Smooth muscle cell (in vitro differentiated cells): ENCODE measurements at regions not wholly inside any gene's neighbourhood (a gene's known extent, or its start where the extent isn't known, plus 50 kb on each side); places are given as distances from the start of the nearest gene placed in this dataset.
"Not testable (repeated sequence)": the region's sequence is repeated elsewhere in the genome, so short reads cannot be mapped to it uniquely, and the experiment has no call there.

Experiments used
- DNase-seq: peaks from one replicate; lab custom pipeline; 2025; ENCODE audit not compliant: unreplicated experiment; lab: John Stamatoyannopoulos, UW
- H2AFZ ChIP-seq: fragments of 200-600 bp; sonication (generic); 2 replicates; pipeline ENCODE4 v1.6.0; 2016; ENCODE audit warnings: antibody characterized with exemption, low read depth, mild to moderate bottlenecking
- H3F3A ChIP-seq: fragments of 200-600 bp; sonication (generic); 2 replicates; pipeline ENCODE4 v1.6.0; 2017; ENCODE audit warnings: antibody characterized with exemption, low read depth
- H3K27ac ChIP-seq: fragments of 200-600 bp; sonication (generic); 2 replicates; pipeline ENCODE4 v1.5.1; 2016; ENCODE audit warnings: low read depth, mild to moderate bottlenecking
- H3K27me3 ChIP-seq: fragments of 200-600 bp; sonication (generic); 2 replicates; pipeline ENCODE4 v1.6.1; 2016; ENCODE audit warnings: low read depth, mild to moderate bottlenecking
- H3K36me3 ChIP-seq: fragments of 200-600 bp; sonication (generic); 2 replicates; pipeline ENCODE4 v1.5.1; 2016; ENCODE audit warnings: low read depth
- H3K4me1 ChIP-seq: fragments of 200-600 bp; sonication (generic); 2 replicates; pipeline ENCODE4 v1.5.1; 2016; ENCODE audit warnings: low read depth
- H3K4me2 ChIP-seq: fragments of 200-600 bp; sonication (generic); 2 replicates; pipeline ENCODE4 v1.6.0; 2016; ENCODE audit warnings: mild to moderate bottlenecking
- H3K4me3 ChIP-seq: fragments of 200-600 bp; sonication (generic); 2 replicates; pipeline ENCODE4 v1.5.1; 2016; ENCODE audit warnings: mild to moderate bottlenecking
- H3K79me2 ChIP-seq: fragments of 200-600 bp; sonication (generic); 2 replicates; pipeline ENCODE4 v1.6.0; 2016; ENCODE audit warnings: low read depth, mild to moderate bottlenecking
- H3K9ac ChIP-seq: fragments of 200-600 bp; sonication (generic); 2 replicates; pipeline ENCODE4 v1.6.0; 2016; ENCODE audit warnings: low read depth
- H3K9me3 ChIP-seq: fragments of 200-600 bp; sonication (generic); replicated peaks from 2 replicates; pipeline ENCODE4 v1.5.1; 2016; ENCODE audit warnings: low read depth
- H4K20me1 ChIP-seq: fragments of 200-600 bp; sonication (generic); 2 replicates; pipeline ENCODE4 v1.6.0; 2016; ENCODE audit warnings: low read depth
- CTCF ChIP-seq: fragments of 200-600 bp; sonication (generic); IDR thresholded peaks from 2 replicates; pipeline ENCODE4 v1.5.1; 2017; ENCODE audit warnings: borderline replicate concordance, mild to moderate bottlenecking, antibody characterized with exemption; ENCODE audit not compliant: insufficient read depth, poor library complexity, severe bottlenecking
- WGBS: methylation state at CpG from one replicate; pipeline ENCODE4 v1.1.7; 2016; ENCODE audit warnings: low lambda C conversion rate; 5-methylcytosine and 5-hydroxymethylcytosine counted together

- Histone ChIP-seq H3K4me3 (no peak overlapping the region), H3K4me2 (no peak overlapping the region), H4K20me1 (no peaks in the 10 kb centered on the region), H2AFZ (no peak overlapping the region), H3K79me2 (no peaks in the 10 kb centered on the region), H3K9me3 (no peaks in the 10 kb centered on the region), H3K27ac (no peak overlapping the region), H3K36me3 (no peaks in the 10 kb centered on the region), H3K9ac (no peak overlapping the region), H3F3A (no peaks in the 10 kb centered on the region), H3K27me3 (no peaks in the 10 kb centered on the region), H3K4me1 (no peaks in the 10 kb centered on the region)
- TF ChIP-seq CTCF = no peak
- 97% methylated on average over 6 of the region's 6 CpGs for WGBS
- no peak for DNase-seq
These were observed 265.9 kb downstream of the EFCAB11 start for GRCh38 chr14:89688507-89689211.

GRCh38 chr14:89687129-89687528 is 267.4 kb downstream of the EFCAB11 start:
- H3K9ac ChIP-seq, H3K27ac ChIP-seq, H3K4me3 ChIP-seq, H3K4me2 ChIP-seq, H3K27me3 ChIP-seq, H4K20me1 ChIP-seq, H3K9me3 ChIP-seq, H3K79me2 ChIP-seq, H3K4me1 ChIP-seq, DNase-seq, H2AFZ ChIP-seq, H3F3A ChIP-seq, H3K36me3 ChIP-seq: not testable (repeated sequence)
- 59% methylated on average over 3 of the region's 3 CpGs for WGBS

GRCh38 chr14:89684139-89684538 is 267.1 kb upstream of the FOXN3 start:
- Histone ChIP-seq H3K4me2 (no peak overlapping the region), H3K79me2 (no peaks in the 10 kb centered on the region), H2AFZ (no peak overlapping the region), H3K4me3 (no peak overlapping the region), H4K20me1 (no peaks in the 10 kb centered on the region), H3K9ac (no peak overlapping the region), H3K27ac (no peak overlapping the region), H3K9me3 (no peaks in the 10 kb centered on the region), H3K4me1 (no peaks in the 10 kb centered on the region), H3K36me3 (no peaks in the 10 kb centered on the region), H3K27me3 (no peaks in the 10 kb centered on the region), H3F3A (no peaks in the 10 kb centered on the region)
- no peak for TF ChIP-seq CTCF
- no peak for DNase-seq
- 97% methylated on average over 4 of the region's 4 CpGs for WGBS

GRCh38 chr14:89681086-89682018 is 264.3 kb upstream of the FOXN3 start:
- Histone ChIP-seq H3K9me3 (no peaks in the 10 kb centered on the region), H2AFZ (no peak overlapping the region), H3K36me3 (no peaks in the 10 kb centered on the region), H3K27me3 (no peaks in the 10 kb centered on the region), H4K20me1 (no peaks in the 10 kb centered on the region), H3K9ac (no peak overlapping the region), H3K4me2 (no peak overlapping the region), H3F3A (no peaks in the 10 kb centered on the region), H3K4me3 (no peak overlapping the region), H3K4me1 (no peaks in the 10 kb centered on the region), H3K79me2 (no peaks in the 10 kb centered on the region), H3K27ac (no peak overlapping the region)
- no peak for DNase-seq
- WGBS = 91% methylated on average over 9 of the region's 9 CpGs
- no peak for TF ChIP-seq CTCF
